ENCODE measurements at regions not wholly inside any gene's neighbourhood (a gene's known extent, or its start where the extent isn't known, plus 50 kb on each side); places are given as distances from the start of the nearest gene placed in this dataset.

GRCh38 chr11:20309231-20310025, 54.1 kb upstream of the HTATIP2 start:
- Histone ChIP-seq H3K9me2 (replicated peaks; ENCODE audit: insufficient read depth, low read length) (no peaks in the 10 kb centered on the region), H3K9ac (ENCODE audit: low read length) (no peak overlapping the region), H4K20me1 (ENCODE audit: low read depth, low read length) (no peaks in the 10 kb centered on the region), H3K27ac (ENCODE audit: low read depth, low read length) (no peak overlapping the region), H3F3A (ENCODE audit: insufficient read depth) (no peaks in the 10 kb centered on the region), H3K27me3 (ENCODE audit: low read length) (0 out of 2 replicates have a peak, but pooled peaks cover 3% of the 10 kb centered on the region), H3K4me2 (ENCODE audit: low read depth, low read length, poor library complexity, severe bottlenecking) (no peak overlapping the region), H3K36me3 (ENCODE audit: low read length) (no peaks in the 10 kb centered on the region), H3K79me2 (ENCODE audit: insufficient read depth, low read length) (no peaks in the 10 kb centered on the region), H2AFZ (ENCODE audit: low read depth, low read length, severe bottlenecking) (no peak overlapping the region), H3K4me3 (ENCODE audit: insufficient read depth, low read length, poor library complexity, severe bottlenecking) (no peak overlapping the region), H3K9me3 (ENCODE audit: insufficient read depth, low read length) (no peaks in the 10 kb centered on the region)
- TF ChIP-seq EZH2phosphoT487 (conservative IDR thresholded peaks at IDR 0.05; ENCODE audit: low read length): no peak
- no peak for TF ChIP-seq CTCF (IDR thresholded peaks at IDR 0.05; ENCODE audit: insufficient read depth, low read length, poor library complexity, severe bottlenecking)

GRCh38 chr11:20308601-20309000, 54.9 kb upstream of the HTATIP2 start:
- no peak overlapping the region for H3K4me3 ChIP-seq (ENCODE audit: insufficient read depth, low read length, poor library complexity, severe bottlenecking)
- no peak overlapping the region for H3K9ac ChIP-seq (ENCODE audit: low read length)
- H3K79me2 ChIP-seq (ENCODE audit: insufficient read depth, low read length): no peaks in the 10 kb centered on the region
- H3K9me2 ChIP-seq (replicated peaks; ENCODE audit: insufficient read depth, low read length): no peaks in the 10 kb centered on the region
- H3K9me3 ChIP-seq (ENCODE audit: insufficient read depth, low read length): no peaks in the 10 kb centered on the region
- no peaks in the 10 kb centered on the region for H3K36me3 ChIP-seq (ENCODE audit: low read length)
- H3K27ac ChIP-seq (ENCODE audit: low read depth, low read length): no peak overlapping the region
- H3K4me2 ChIP-seq (ENCODE audit: low read depth, low read length, poor library complexity, severe bottlenecking): no peak overlapping the region
- no peak overlapping the region for H2AFZ ChIP-seq (ENCODE audit: low read depth, low read length, severe bottlenecking)
- 0 out of 2 replicates have a peak, but pooled peaks cover 3% of the 10 kb centered on the region for H3K27me3 ChIP-seq (ENCODE audit: low read length)
- TF ChIP-seq EZH2phosphoT487 (conservative IDR thresholded peaks at IDR 0.05; ENCODE audit: low read length) (no peak), CTCF (IDR thresholded peaks at IDR 0.05; ENCODE audit: insufficient read depth, low read length, poor library complexity, severe bottlenecking) (no peak)
- no peaks in the 10 kb centered on the region for H3F3A ChIP-seq (ENCODE audit: insufficient read depth)
- no peaks in the 10 kb centered on the region for H4K20me1 ChIP-seq (ENCODE audit: low read depth, low read length)

GRCh38 chr11:20303391-20303965, 60.0 kb upstream of the HTATIP2 start:
- Histone ChIP-seq H3K9me2 (replicated peaks; ENCODE audit: insufficient read depth, low read length) (no peaks in the 10 kb centered on the region), H3K79me2 (ENCODE audit: insufficient read depth, low read length) (no peaks in the 10 kb centered on the region), H3F3A (ENCODE audit: insufficient read depth) (no peaks in the 10 kb centered on the region), H3K9me3 (ENCODE audit: insufficient read depth, low read length) (no peaks in the 10 kb centered on the region), H3K27me3 (ENCODE audit: low read length) (no peaks in the 10 kb centered on the region), H3K27ac (ENCODE audit: low read depth, low read length) (no peak overlapping the region), H3K36me3 (ENCODE audit: low read length) (no peaks in the 10 kb centered on the region), H3K9ac (ENCODE audit: low read length) (no peak overlapping the region), H3K4me2 (ENCODE audit: low read depth, low read length, poor library complexity, severe bottlenecking) (no peak overlapping the region), H4K20me1 (ENCODE audit: low read depth, low read length) (no peaks in the 10 kb centered on the region), H2AFZ (ENCODE audit: low read depth, low read length, severe bottlenecking) (no peak overlapping the region), H3K4me3 (ENCODE audit: insufficient read depth, low read length, poor library complexity, severe bottlenecking) (no peak overlapping the region)
- TF ChIP-seq CTCF (IDR thresholded peaks at IDR 0.05; ENCODE audit: insufficient read depth, low read length, poor library complexity, severe bottlenecking): no peak
- TF ChIP-seq EZH2phosphoT487 (conservative IDR thresholded peaks at IDR 0.05; ENCODE audit: low read length): no peak
